Mesendoderm (in vitro differentiated cells): ENCODE measurements at regions not wholly inside any gene's neighbourhood (a gene's known extent, or its start where the extent isn't known, plus 50 kb on each side); places are given as distances from the start of the nearest gene placed in this dataset.

Experiments
- DNase-seq: peaks from one replicate; pipeline ENCODE4 v3.0.0; 2013
- H2AK5ac ChIP-seq: 2 replicates; pipeline ENCODE4 v1.6.1; 2013; ENCODE audit warnings: low read length, inconsistent platforms
- H2BK120ac ChIP-seq: 2 replicates; pipeline ENCODE4 v1.6.1; 2013; ENCODE audit warnings: low read depth, mild to moderate bottlenecking, low read length, moderate library complexity, mixed read lengths
- H2BK15ac ChIP-seq: replicated peaks from 2 replicates; pipeline ENCODE4 v1.6.1; 2013; ENCODE audit warnings: low read depth, mild to moderate bottlenecking, moderate library complexity
- H2BK5ac ChIP-seq: 2 replicates; pipeline ENCODE4 v1.6.1; 2013; ENCODE audit warnings: low read length, inconsistent platforms
- H3K18ac ChIP-seq: 2 replicates; pipeline ENCODE4 v1.6.1; 2013; ENCODE audit warnings: mild to moderate bottlenecking, low read length, mixed read lengths
- H3K23ac ChIP-seq: one replicate; pipeline ENCODE4 v1.6.1; 2013; ENCODE audit warnings: low read length
- H3K27ac ChIP-seq: 2 replicates; pipeline ENCODE4 v1.5.1; 2013; ENCODE audit warnings: low read depth, mild to moderate bottlenecking, inconsistent platforms, low read length, moderate library complexity
- H3K27me3 ChIP-seq: 2 replicates; pipeline ENCODE4 v1.6.1; 2013; ENCODE audit warnings: low read length, control low read depth, mild to moderate bottlenecking, inconsistent platforms; ENCODE audit not compliant: insufficient read depth, poor library complexity
- H3K36me3 ChIP-seq: 2 replicates; pipeline ENCODE4 v1.6.1; 2013; ENCODE audit warnings: low read length, inconsistent platforms; ENCODE audit not compliant: control insufficient read depth, insufficient read depth
- H3K4ac ChIP-seq: one replicate; pipeline ENCODE4 v1.6.1; 2013; ENCODE audit warnings: low read depth, mild to moderate bottlenecking, low read length, moderate library complexity
- H3K4me1 ChIP-seq: 2 replicates; pipeline ENCODE4 v1.6.1; 2013; ENCODE audit warnings: low read depth, low read length, inconsistent platforms; ENCODE audit not compliant: control insufficient read depth
- H3K4me2 ChIP-seq: 2 replicates; pipeline ENCODE4 v1.6.1; 2013; ENCODE audit warnings: low read length
- H3K4me3 ChIP-seq: 2 replicates; pipeline ENCODE4 v1.5.1; 2013; ENCODE audit warnings: mild to moderate bottlenecking, low read length
- H3K56ac ChIP-seq: one replicate; pipeline ENCODE4 v1.6.1; 2013; ENCODE audit warnings: low read length
- H3K79me1 ChIP-seq: 2 replicates; pipeline ENCODE4 v1.6.1; 2013; ENCODE audit warnings: low read length, inconsistent platforms
- H3K79me2 ChIP-seq: 2 replicates; pipeline ENCODE4 v1.6.1; 2013; ENCODE audit warnings: mild to moderate bottlenecking, low read length; ENCODE audit not compliant: control insufficient read depth, insufficient read depth
- H3K9ac ChIP-seq: 2 replicates; pipeline ENCODE4 v1.6.1; 2013; ENCODE audit warnings: low read length, inconsistent platforms
- H4K5ac ChIP-seq: one replicate; pipeline ENCODE4 v1.6.1; 2013; ENCODE audit warnings: low read length
- H4K8ac ChIP-seq: one replicate; pipeline ENCODE4 v1.6.1; 2013; ENCODE audit warnings: low read depth, mild to moderate bottlenecking, control low read depth, low read length, moderate library complexity
- WGBS: extraction: QIAGEN DNeasy Blood & Tissue Kit; methylation state at CpG from one replicate; pipeline ENCODE4 v1.1.7; 2013; ENCODE audit warnings: low lambda C conversion rate, missing lambda C conversion rate; ENCODE audit not compliant: insufficient coverage; ENCODE audit errors: extremely low coverage; 5-methylcytosine and 5-hydroxymethylcytosine counted together

DNA sequence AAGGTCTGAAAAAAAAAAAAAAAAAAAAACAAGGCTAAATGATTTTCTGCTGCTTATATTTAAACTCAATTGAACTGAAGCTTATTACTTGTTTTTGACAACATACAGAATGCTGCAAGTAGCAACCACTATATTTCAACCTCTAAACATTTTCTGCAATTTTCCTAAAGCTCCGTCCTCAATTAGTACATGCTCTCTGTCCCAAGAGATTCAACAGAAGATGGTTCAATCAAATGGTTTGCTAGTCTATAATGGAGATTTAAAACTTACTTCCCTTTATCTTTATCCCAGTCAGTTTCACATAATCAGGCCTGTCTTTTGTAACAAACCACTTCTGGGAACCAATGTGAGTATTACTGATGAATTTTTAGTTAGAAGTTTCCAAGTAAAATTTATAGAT, 485.1 kb upstream of the CDH7 start:
- Histone ChIP-seq H3K4me1 (no peaks in the 10 kb centered on the region), H3K27me3 (no peaks in the 10 kb centered on the region), H3K18ac (no peak overlapping the region), H3K56ac (no peak overlapping the region), H3K23ac (no peak overlapping the region), H3K4ac (no peak overlapping the region), H2AK5ac (no peak overlapping the region), H3K79me2 (no peaks in the 10 kb centered on the region), H3K4me2 (no peak overlapping the region), H2BK5ac (no peak overlapping the region), H3K9ac (no peak overlapping the region), H3K27ac (no peak overlapping the region), H3K79me1 (no peaks in the 10 kb centered on the region), H3K4me3 (no peak overlapping the region), H3K36me3 (no peaks in the 10 kb centered on the region), H4K5ac (no peak overlapping the region), H2BK120ac (no peak overlapping the region), H4K8ac (no peak overlapping the region), H2BK15ac (no peak overlapping the region)
- WGBS: no CpG with 5 or more reads among the region's 1 CpG
- no peak for DNase-seq

DNA sequence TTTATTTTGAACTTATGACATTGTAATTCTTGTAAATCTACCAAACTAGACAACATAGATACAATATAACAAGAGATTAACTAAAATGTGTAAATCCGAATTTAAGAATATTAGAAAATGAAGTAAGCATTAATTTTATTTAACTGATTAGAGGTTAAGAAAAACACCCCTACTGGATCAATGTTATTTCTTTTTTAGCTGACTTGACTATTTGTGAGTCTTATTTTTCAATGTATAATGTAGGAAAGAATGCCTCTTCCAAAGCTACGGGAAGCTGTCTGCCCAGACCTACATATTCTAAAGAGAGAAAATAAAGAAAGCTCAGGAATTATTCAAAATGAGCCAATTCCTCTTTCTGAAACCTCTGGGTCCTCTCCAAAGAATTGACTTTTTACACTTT, 490.8 kb upstream of the CDH7 start:
- Histone ChIP-seq H3K4ac (no peak overlapping the region), H4K8ac (no peak overlapping the region), H2BK120ac (no peak overlapping the region), H2BK15ac (no peak overlapping the region), H3K36me3 (no peaks in the 10 kb centered on the region), H3K27ac (no peak overlapping the region), H3K79me2 (no peaks in the 10 kb centered on the region), H3K23ac (no peak overlapping the region), H2AK5ac (no peak overlapping the region), H3K9ac (no peak overlapping the region), H4K5ac (no peak overlapping the region), H2BK5ac (no peak overlapping the region), H3K4me1 (no peaks in the 10 kb centered on the region), H3K4me3 (no peak overlapping the region), H3K18ac (no peak overlapping the region), H3K56ac (no peak overlapping the region), H3K27me3 (no peaks in the 10 kb centered on the region), H3K4me2 (no peak overlapping the region), H3K79me1 (no peaks in the 10 kb centered on the region)
- WGBS: no CpG with 5 or more reads among the region's 2 CpGs
- no peak for DNase-seq

DNA sequence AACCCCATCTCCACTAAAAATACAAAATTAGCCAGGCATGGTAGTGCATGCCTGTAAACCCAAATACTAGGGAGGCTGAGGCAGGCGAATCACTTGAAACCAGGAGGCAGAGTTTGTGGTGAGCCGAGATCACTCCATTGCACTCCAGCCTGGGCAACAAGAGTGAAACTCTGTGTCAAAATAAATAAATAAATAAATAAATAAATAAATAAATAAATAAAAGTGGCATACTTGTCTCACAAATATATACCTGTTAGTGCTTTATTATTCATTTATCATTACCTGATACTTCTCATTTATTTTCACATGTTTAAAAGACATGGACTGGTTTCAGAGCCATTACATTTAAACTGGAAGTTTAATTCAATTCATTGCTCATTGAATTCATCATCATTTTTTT, 491.4 kb upstream of the CDH7 start:
- no peak overlapping the region for H3K4me3 ChIP-seq
- H3K56ac ChIP-seq: no peak overlapping the region
- no peak overlapping the region for H3K27ac ChIP-seq
- no peak overlapping the region for H3K9ac ChIP-seq
- H3K36me3 ChIP-seq: no peaks in the 10 kb centered on the region
- no peak overlapping the region for H2BK5ac ChIP-seq
- H3K23ac ChIP-seq: no peak overlapping the region
- no peak overlapping the region for H3K4ac ChIP-seq
- H3K79me2 ChIP-seq: no peaks in the 10 kb centered on the region
- H4K5ac ChIP-seq: no peak overlapping the region
- no peak overlapping the region for H2BK120ac ChIP-seq
- no CpG with 5 or more reads among the region's 2 CpGs for WGBS
- H3K4me2 ChIP-seq: no peak overlapping the region
- no peaks in the 10 kb centered on the region for H3K4me1 ChIP-seq
- no peaks in the 10 kb centered on the region for H3K79me1 ChIP-seq
- H2AK5ac ChIP-seq: no peak overlapping the region
- no peak for DNase-seq
- H2BK15ac ChIP-seq: no peak overlapping the region
- no peak overlapping the region for H4K8ac ChIP-seq
- H3K27me3 ChIP-seq: no peaks in the 10 kb centered on the region
- no peak overlapping the region for H3K18ac ChIP-seq

DNA sequence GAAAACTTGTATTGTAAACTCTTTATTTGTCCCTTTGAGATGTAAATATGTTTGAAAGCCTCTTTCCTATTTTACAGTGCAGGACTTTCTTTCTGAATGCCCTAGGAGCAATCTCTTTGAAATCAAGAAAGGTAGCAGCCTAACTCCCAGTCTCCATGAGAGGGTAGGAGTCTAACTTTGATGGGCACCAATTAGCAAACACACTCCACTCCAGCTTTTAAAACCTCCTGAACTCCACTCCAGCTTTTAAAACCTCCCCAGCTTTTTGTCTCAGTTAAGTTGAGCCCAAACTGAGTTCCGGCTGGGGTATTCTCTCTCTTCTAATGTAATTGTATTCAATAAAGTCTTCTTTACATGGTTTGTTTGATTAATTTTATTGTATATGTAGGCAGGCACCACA, 493.7 kb upstream of the CDH7 start:
- H3K27ac ChIP-seq: no peak overlapping the region
- no peaks in the 10 kb centered on the region for H3K79me1 ChIP-seq
- no peak overlapping the region for H2BK5ac ChIP-seq
- no peak overlapping the region for H4K5ac ChIP-seq
- no peak overlapping the region for H3K18ac ChIP-seq
- no peaks in the 10 kb centered on the region for H3K36me3 ChIP-seq
- no peaks in the 10 kb centered on the region for H3K27me3 ChIP-seq
- no peak overlapping the region for H3K4me2 ChIP-seq
- H3K79me2 ChIP-seq: no peaks in the 10 kb centered on the region
- DNase-seq: peak; percentile 52
- H3K9ac ChIP-seq: no peak overlapping the region
- no peak overlapping the region for H3K23ac ChIP-seq
- no peak overlapping the region for H2BK15ac ChIP-seq
- WGBS: no CpG with 5 or more reads among the region's 1 CpG
- no peak overlapping the region for H3K56ac ChIP-seq
- H3K4me1 ChIP-seq: no peaks in the 10 kb centered on the region
- H4K8ac ChIP-seq: no peak overlapping the region
- H2AK5ac ChIP-seq: no peak overlapping the region
- H3K4ac ChIP-seq: no peak overlapping the region
- H3K4me3 ChIP-seq: no peak overlapping the region
- H2BK120ac ChIP-seq: no peak overlapping the region

DNA sequence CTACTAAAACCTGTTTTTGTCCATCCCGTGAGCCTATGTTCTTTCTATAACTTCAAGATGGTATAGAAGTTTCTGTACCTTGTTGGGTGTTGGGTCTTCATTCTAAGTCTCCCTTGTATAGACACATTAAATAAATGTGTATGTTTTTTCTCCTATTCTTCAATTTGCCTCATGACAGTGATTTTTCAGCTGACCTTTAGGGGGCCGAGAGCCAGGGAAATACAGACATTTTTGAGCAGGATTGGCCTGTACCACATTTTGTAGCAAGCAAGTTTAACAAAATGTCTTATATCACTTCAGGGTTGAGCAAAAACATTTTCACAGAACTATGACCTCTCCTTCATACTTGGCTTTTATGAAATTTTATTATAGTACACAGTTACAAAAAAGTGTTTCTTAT, 495.4 kb upstream of the CDH7 start:
- H3K4me1 ChIP-seq: no peaks in the 10 kb centered on the region
- H2BK5ac ChIP-seq: no peak overlapping the region
- H3K4me2 ChIP-seq: no peak overlapping the region
- no peak overlapping the region for H2AK5ac ChIP-seq
- H3K27ac ChIP-seq: no peak overlapping the region
- H3K79me1 ChIP-seq: no peaks in the 10 kb centered on the region
- DNase-seq: peak; percentile 13
- no peak overlapping the region for H3K56ac ChIP-seq
- no peak overlapping the region for H4K5ac ChIP-seq
- no peak overlapping the region for H3K4ac ChIP-seq
- H4K8ac ChIP-seq: no peak overlapping the region
- no peaks in the 10 kb centered on the region for H3K79me2 ChIP-seq
- H2BK15ac ChIP-seq: no peak overlapping the region
- H3K18ac ChIP-seq: no peak overlapping the region
- H2BK120ac ChIP-seq: no peak overlapping the region
- no peak overlapping the region for H3K9ac ChIP-seq
- WGBS: no CpG with 5 or more reads among the region's 2 CpGs
- no peak overlapping the region for H3K23ac ChIP-seq
- H3K4me3 ChIP-seq: no peak overlapping the region
- H3K36me3 ChIP-seq: no peaks in the 10 kb centered on the region
- H3K27me3 ChIP-seq: no peaks in the 10 kb centered on the region

DNA sequence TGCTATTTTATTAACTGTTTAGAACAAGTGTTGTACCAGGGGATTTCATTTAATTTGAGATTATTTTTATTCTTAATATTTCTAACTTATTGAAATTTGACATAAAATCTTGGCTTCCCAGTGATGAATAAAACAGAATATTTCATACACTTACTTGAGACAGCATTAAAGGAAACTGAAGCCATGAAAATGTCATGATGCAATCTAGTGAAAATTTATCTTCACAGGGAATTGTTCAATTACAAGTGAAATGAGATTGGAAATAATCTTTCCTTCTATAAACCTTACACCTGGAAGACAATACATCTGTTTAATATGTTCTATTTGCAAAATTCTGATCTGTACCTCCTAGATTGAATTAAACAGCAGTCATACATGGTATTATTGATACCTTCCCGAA, 511.0 kb upstream of the CDH7 start:
- H3K79me1 ChIP-seq: no peaks in the 10 kb centered on the region
- H3K18ac ChIP-seq: no peak overlapping the region
- H4K8ac ChIP-seq: no peak overlapping the region
- H3K27ac ChIP-seq: no peak overlapping the region
- WGBS: 100% methylated on average over 1 of the region's 1 CpG
- H3K23ac ChIP-seq: no peak overlapping the region
- no peak overlapping the region for H2BK15ac ChIP-seq
- H4K5ac ChIP-seq: no peak overlapping the region
- no peaks in the 10 kb centered on the region for H3K36me3 ChIP-seq
- H3K4me1 ChIP-seq: no peaks in the 10 kb centered on the region
- H2AK5ac ChIP-seq: no peak overlapping the region
- H3K4me3 ChIP-seq: no peak overlapping the region
- H2BK5ac ChIP-seq: no peak overlapping the region
- H3K79me2 ChIP-seq: no peaks in the 10 kb centered on the region
- no peak overlapping the region for H3K9ac ChIP-seq
- H3K27me3 ChIP-seq: no peaks in the 10 kb centered on the region
- no peak overlapping the region for H3K56ac ChIP-seq
- DNase-seq: no peak
- H3K4ac ChIP-seq: no peak overlapping the region
- H3K4me2 ChIP-seq: no peak overlapping the region
- H2BK120ac ChIP-seq: no peak overlapping the region
